IPS-15b (cell line): ENCODE measurements at regions not wholly inside any gene's neighbourhood (a gene's known extent, or its start where the extent isn't known, plus 50 kb on each side); places are given as distances from the start of the nearest gene placed in this dataset.
"Not testable (repeated sequence)": the region's sequence is repeated elsewhere in the genome, so short reads cannot be mapped to it uniquely, and the experiment has no call there.

Experiments used
- H3K27me3 ChIP-seq: one replicate; pipeline ENCODE4 v1.6.1; 2013; ENCODE audit warnings: low read length; ENCODE audit not compliant: control insufficient read depth, insufficient read depth
- H3K36me3 ChIP-seq: one replicate; pipeline ENCODE4 v1.6.1; 2013; ENCODE audit warnings: low read length; ENCODE audit not compliant: control insufficient read depth, insufficient read depth
- H3K4me1 ChIP-seq: one replicate; pipeline ENCODE4 v1.6.1; 2013; ENCODE audit warnings: mild to moderate bottlenecking, low read length; ENCODE audit not compliant: control insufficient read depth, insufficient read depth
- H3K4me3 ChIP-seq: one replicate; pipeline ENCODE4 v1.5.1; 2013; ENCODE audit warnings: low read depth, low read length
- H3K9ac ChIP-seq: one replicate; pipeline ENCODE4 v1.6.1; 2013; ENCODE audit warnings: low read depth, mild to moderate bottlenecking, low read length
- H3K9me3 ChIP-seq: one replicate; pipeline ENCODE4 v1.6.1; 2013; ENCODE audit warnings: mild to moderate bottlenecking, low read length; ENCODE audit not compliant: control insufficient read depth, insufficient read depth

DNA sequence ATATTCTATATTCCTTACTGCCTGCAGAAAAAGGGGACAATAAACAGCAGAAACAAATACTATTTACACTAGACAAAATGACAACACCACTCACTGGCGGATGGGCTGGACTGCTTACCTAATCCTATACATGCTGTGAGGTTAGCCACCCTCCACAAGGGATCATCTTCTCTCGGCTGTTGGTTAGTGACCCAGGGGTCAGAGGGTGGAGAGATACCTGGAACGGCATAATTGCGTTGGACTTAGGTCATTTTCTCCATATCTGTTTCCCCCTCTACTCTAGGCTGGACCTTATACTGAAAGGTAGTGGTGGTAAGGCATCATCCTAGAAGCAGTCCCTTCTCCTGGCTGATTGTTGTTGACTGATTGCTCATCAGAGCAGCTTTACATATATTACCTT lies 286.8 kb upstream of the UGT8 start:
- Histone ChIP-seq H3K9ac (no peak overlapping the region), H3K36me3 (no peaks in the 10 kb centered on the region), H3K4me1 (peaks cover 4% of the 10 kb centered on the region), H3K9me3 (no peaks in the 10 kb centered on the region), H3K27me3 (peaks cover 31% of the 10 kb centered on the region), H3K4me3 (no peak overlapping the region)

DNA sequence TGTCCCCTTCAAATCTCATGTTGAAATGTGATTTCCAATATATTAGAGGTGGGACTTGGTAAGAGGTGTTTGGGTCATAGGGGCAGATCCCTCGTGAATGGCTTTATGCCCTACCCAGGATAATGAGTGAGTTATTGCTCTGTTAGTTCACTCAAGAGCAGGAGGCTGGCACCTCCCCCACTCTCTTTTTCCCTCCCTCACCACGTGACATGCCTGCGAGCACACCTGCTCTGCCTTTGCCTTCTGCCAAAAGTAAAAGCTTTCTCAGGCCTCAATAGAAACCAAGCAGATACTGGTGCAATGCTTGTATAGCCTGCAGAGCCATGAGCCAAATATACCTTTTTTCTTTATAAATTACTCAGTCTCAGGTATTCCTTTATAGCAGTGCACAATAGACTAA lies 286.3 kb upstream of the UGT8 start:
- Histone ChIP-seq H3K9me3 (no peaks in the 10 kb centered on the region), H3K4me3 (no peak overlapping the region), H3K27me3 (peaks cover 31% of the 10 kb centered on the region), H3K4me1 (peaks cover 4% of the 10 kb centered on the region), H3K9ac (no peak overlapping the region), H3K36me3 (no peaks in the 10 kb centered on the region)

DNA sequence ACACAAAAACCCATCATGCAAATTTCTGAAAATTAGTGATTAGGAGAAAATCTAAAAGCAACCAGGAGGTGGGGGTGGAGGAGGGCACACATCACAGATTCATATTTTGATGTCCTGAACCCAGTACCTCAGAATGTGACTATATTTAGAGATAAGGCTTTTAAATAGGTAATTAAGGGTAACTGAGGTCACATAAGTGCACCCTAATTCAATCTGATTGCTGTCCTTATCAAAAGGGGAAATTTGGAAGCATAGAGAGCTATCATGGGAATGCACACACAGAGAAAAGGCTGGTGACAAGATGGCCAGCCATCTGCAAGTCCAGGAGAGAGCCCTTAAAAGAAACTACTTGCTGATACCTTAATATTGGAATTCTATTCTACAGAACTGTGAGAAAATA lies 281.8 kb upstream of the UGT8 start:
- Histone ChIP-seq H3K4me3 (no peak overlapping the region), H3K9me3 (no peaks in the 10 kb centered on the region), H3K4me1 (peaks cover 4% of the 10 kb centered on the region), H3K27me3 (peaks cover 12% of the 10 kb centered on the region), H3K9ac (no peak overlapping the region), H3K36me3 (no peaks in the 10 kb centered on the region)

DNA sequence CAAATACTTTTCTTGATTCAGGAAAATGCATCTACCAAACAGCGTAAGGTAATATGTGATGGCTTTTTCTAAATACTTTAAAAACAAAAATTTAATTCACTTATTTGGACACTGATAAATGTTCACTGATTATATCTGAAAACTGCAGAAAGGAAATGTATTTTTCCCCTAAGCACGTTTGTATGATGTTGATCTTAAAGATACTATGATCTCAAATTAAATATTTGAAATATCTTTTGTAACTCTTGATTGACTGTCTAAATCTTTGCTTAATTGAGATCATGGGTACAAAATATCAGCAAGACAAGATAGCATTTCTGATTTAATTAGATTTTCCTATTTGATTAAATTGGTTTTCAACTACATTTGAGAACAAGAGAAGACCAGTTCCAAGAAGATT lies 281.0 kb upstream of the UGT8 start:
- Histone ChIP-seq H3K4me3 (no peak overlapping the region), H3K36me3 (no peaks in the 10 kb centered on the region), H3K27me3 (peaks cover 4% of the 10 kb centered on the region), H3K9ac (no peak overlapping the region), H3K4me1 (no peaks in the 10 kb centered on the region), H3K9me3 (no peaks in the 10 kb centered on the region)

DNA sequence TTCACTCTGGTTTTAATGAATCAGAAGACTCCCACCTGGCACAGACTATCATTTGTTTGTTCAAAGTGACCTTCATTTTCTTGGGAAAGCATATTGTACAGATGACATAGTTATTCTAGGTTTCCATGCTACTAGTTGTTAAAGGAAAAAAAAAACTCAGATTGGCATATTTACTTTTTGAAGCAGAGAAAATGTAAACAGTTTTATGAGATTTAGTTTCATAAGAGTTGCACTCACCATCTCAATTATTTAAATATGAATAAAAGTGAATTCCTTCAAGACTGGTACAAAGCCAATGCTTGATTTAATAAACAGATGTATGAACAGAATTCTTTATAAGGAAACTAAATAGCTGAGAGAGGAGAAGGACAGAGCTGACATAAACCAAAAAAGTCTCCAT lies 280.3 kb upstream of the UGT8 start:
- Histone ChIP-seq H3K4me3 (no peak overlapping the region), H3K27me3 (peaks cover under 1% of the 10 kb centered on the region), H3K36me3 (no peaks in the 10 kb centered on the region), H3K4me1 (no peaks in the 10 kb centered on the region), H3K9me3 (no peaks in the 10 kb centered on the region), H3K9ac (no peak overlapping the region)

DNA sequence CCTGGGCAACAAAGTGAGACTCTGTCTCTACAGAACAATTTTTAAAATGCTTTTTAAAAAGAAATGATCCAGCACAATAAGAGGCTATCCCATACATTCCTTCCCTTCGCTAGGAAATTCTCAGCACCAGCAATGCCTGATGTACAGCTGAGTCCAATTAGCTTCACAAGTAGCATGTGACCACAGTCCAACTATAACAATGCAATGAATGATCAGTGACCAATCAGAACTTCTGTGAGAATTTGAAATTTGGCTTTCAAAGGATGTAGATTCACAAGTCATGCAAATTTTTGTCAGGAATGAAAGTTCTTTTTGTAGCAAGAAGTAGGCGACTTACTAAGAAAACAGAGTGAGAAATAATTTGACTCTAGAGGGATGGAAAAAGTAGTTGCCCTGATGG lies 278.5 kb upstream of the UGT8 start:
- no peaks in the 10 kb centered on the region for H3K4me1 ChIP-seq
- H3K9me3 ChIP-seq = no peaks in the 10 kb centered on the region
- H3K36me3 ChIP-seq = no peaks in the 10 kb centered on the region
- H3K4me3 ChIP-seq = no peak overlapping the region
- H3K9ac ChIP-seq = no peak overlapping the region
- no peaks in the 10 kb centered on the region for H3K27me3 ChIP-seq

DNA sequence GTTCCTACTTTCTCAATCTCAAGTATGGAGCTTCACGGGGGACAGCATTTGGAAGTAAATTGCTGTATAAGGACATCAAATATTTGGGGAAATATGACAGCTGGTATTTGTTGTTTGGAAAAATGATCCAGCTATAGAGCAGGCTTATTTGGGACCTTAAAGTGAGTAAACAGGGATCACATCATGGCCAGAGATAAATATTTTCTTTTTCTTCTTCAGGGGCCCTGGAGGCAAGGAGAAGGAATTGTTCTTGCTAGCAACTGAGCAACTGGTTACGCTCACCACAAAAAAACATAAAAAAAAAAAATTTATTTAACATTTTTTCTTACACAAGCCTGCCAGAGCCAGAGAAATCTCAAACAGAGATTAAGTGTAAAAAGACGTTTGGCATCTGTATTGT lies 277.2 kb upstream of the UGT8 start:
- Histone ChIP-seq H3K27me3 (no peaks in the 10 kb centered on the region), H3K4me3 (no peak overlapping the region), H3K4me1 (no peaks in the 10 kb centered on the region), H3K36me3 (no peaks in the 10 kb centered on the region), H3K9me3 (no peaks in the 10 kb centered on the region), H3K9ac (no peak overlapping the region)

DNA sequence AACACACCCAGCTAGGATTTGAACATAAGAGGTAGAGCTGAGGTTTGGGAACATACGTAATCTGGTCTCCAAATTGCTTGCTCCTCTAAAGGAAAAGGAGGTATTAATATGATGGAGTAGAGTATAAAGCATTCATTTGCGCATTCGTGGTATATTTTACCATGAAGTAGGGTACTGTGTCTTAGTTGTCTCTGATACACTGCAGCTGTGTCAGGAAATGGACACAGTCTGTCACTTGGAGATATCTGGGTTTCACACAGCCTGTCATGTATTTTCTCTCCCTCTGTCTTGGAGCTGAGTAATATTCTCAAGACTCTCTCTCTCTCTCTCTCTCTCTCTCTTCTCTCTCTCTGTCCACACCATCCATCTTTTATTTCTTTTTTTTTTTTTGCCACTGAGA lies 274.8 kb upstream of the UGT8 start:
- no peaks in the 10 kb centered on the region for H3K36me3 ChIP-seq
- H3K4me1 ChIP-seq = no peaks in the 10 kb centered on the region
- no peaks in the 10 kb centered on the region for H3K9me3 ChIP-seq
- H3K27me3 ChIP-seq = no peaks in the 10 kb centered on the region
- H3K9ac ChIP-seq = no peak overlapping the region
- no peak overlapping the region for H3K4me3 ChIP-seq

DNA sequence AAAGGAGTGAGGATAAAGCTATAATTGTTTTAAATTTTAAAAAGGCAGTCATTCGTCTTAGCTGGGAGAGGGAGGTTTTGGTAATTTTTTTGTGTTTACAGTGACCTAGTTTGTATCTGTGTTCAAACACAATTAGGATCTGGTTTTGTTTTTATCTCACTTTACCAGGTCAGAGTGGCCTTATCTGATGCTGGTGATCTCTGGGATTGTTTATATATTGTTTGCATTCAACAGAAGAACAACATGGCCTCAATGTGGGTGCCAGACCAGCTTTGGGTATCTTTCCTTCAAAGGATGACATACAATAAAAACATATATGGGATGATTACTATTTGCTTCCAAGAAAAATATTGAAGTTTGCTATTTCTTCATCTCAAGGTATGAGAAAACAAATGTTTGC lies 272.2 kb upstream of the UGT8 start:
- Histone ChIP-seq H3K4me1 (no peaks in the 10 kb centered on the region), H3K36me3 (no peaks in the 10 kb centered on the region), H3K4me3 (no peak overlapping the region), H3K9ac (no peak overlapping the region), H3K27me3 (no peaks in the 10 kb centered on the region), H3K9me3 (no peaks in the 10 kb centered on the region)

DNA sequence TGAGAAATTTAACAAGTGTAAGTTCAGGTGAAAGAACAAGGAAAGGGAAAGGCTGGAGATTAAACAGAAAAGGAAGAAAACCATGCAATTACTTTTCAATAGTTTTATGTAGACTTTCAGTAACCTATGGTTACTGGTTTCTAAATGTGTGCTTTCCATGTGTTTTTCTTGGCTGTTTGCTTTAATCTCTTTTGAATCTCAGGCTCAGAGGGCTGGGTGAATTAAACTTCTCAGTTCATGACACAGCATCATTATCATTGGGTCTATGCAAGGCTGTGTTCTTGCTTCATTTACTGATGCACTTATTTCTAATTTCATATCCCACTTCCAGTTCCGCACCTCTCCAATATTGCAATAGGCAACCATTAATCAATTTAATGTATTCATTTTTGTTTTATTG lies 266.5 kb upstream of the UGT8 start:
- Histone ChIP-seq H3K27me3 (no peaks in the 10 kb centered on the region), H3K9me3 (no peaks in the 10 kb centered on the region), H3K4me1 (no peaks in the 10 kb centered on the region), H3K36me3 (no peaks in the 10 kb centered on the region), H3K4me3 (no peak overlapping the region), H3K9ac (no peak overlapping the region)

DNA sequence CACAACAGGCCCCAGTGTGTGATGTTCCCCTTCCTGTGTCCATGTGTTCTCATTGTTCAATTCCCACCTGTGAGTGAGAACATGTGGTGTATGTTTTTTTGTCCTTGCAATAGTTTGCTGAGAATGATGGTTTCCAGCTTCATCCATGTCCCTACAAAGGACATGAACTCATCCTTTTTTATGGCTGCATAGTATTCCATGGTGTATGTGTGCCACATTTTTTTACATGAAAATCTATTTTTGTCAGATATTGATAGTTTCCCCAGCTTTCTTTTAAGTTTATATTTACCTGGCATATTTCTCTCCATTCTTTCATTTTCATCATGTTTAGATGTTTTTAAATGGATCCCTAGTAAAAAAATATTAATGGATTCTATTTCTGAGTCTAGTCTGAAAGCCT lies 264.2 kb upstream of the UGT8 start:
- H3K9me3 ChIP-seq, H3K4me3 ChIP-seq, H3K9ac ChIP-seq, H3K27me3 ChIP-seq, H3K36me3 ChIP-seq, H3K4me1 ChIP-seq: not testable (repeated sequence)

DNA sequence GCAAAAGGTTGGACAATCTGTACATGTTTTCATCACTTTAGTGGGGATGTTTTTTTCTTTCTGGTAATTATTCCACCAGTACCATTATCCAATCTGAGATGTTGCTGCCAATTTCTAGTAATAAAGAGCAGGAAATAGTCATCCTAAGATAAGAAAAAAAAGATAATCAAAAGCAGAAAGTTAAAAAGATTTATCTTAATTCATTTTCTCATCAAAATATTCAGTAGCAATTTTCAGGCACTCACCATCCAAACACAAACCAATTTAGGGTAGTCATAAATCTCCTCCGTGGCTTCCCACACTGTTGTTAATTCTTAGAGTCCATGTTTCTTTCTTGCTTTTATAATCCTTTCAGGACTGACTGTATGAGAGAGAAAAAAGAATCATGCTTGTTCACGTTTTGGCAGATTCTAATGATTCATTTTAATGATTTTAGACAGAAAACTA lies 263.7 kb upstream of the UGT8 start:
- no peaks in the 10 kb centered on the region for H3K27me3 ChIP-seq
- no peak overlapping the region for H3K9ac ChIP-seq
- H3K9me3 ChIP-seq = no peaks in the 10 kb centered on the region
- H3K36me3 ChIP-seq = no peaks in the 10 kb centered on the region
- no peak overlapping the region for H3K4me3 ChIP-seq
- no peaks in the 10 kb centered on the region for H3K4me1 ChIP-seq

DNA sequence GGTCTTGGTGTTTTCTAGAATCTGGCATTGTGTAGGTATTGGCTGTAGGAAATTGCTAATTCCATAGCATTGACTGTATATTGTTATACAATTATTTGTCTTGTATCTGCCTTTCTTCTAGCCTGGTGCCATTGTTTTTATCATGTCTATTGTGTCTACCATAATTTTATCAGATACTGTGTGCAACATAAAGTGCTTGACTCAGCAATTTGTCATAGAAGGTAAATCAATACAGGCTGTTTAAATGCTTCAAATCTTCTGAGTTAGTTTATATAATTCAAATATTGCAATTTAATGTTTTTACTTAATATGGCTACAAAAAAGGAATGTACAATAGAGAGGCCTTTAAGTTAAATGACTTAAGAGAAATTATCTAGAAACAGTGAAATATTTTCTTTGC lies 263.3 kb upstream of the UGT8 start:
- no peaks in the 10 kb centered on the region for H3K4me1 ChIP-seq
- H3K36me3 ChIP-seq = no peaks in the 10 kb centered on the region
- no peak overlapping the region for H3K9ac ChIP-seq

More for the DNA sequence above, 263.3 kb upstream of the UGT8 start:
- Histone ChIP-seq H3K27me3 (no peaks in the 10 kb centered on the region), H3K4me3 (no peak overlapping the region), H3K9me3 (no peaks in the 10 kb centered on the region)
